HCT116 (cell line): ENCODE measurements at regions not wholly inside any gene's neighbourhood (a gene's known extent, or its start where the extent isn't known, plus 50 kb on each side); places are given as distances from the start of the nearest gene placed in this dataset.

ENCODE experiments used
- ATAC-seq: fragments of 200-7000 bp; cut with Tn5 transposase; 2 replicates; pipeline ENCODE4 v1.9.1; 2020; ENCODE audit warnings: mild to moderate bottlenecking, moderate library complexity
- BruUV-seq: library from RNA; stranded (reverse); fragments of 400-500 nt; replicated peaks from 2 replicates; lab custom pipeline; 2021; lab: Mats Ljungman, UMichigan
- CTCF ChIA-PET: fragments of 300-600 bp; sonication (Branson Sonifier 250); formaldehyde crosslinking; loops from one replicate; lab custom pipeline; 2021; ENCODE audit warnings: antibody characterized with exemption; lab: Charles Lee
- POLR2A ChIA-PET: fragments of 300-600, 350-600 bp; sonication (Branson Sonifier 250); formaldehyde crosslinking; loops from one replicate; lab custom pipeline; 2021; ENCODE audit warnings: antibody characterized with exemption; lab: Charles Lee
- RAD21 ChIA-PET, 2 experiments: fragments of 300-600 bp; sonication (Branson Sonifier 250); formaldehyde crosslinking; loops; one replicate each; lab custom pipeline; 2023; ENCODE audit warnings: low total read pairs in 2 of 2; ENCODE audit not compliant: uncharacterized antibody in 2 of 2, unreplicated experiment in 2 of 2, low non-redundant PET in 1 of 2; lab: Charles Lee
- DNase-seq: peaks from one replicate; pipeline ENCODE4 v3.0.0-alpha.2; 2010; ENCODE audit warnings: low read depth, low spot score
- H2AFZ ChIP-seq: fragments of 200-600 bp; shearing (Covaris generic), sonication (generic); 2 replicates; pipeline ENCODE4 v1.6.1; 2017; ENCODE audit warnings: low read depth, mixed run types, mixed read lengths, antibody characterized with exemption, low read length; ENCODE audit not compliant: poor library complexity, severe bottlenecking
- H3K27ac ChIP-seq: 2 replicates; pipeline ENCODE4 v1.5.1; 2012; ENCODE audit warnings: low read depth, low read length
- H3K27me3 ChIP-seq: fragments of 200-600 bp; sonication (generic); 2 replicates; pipeline ENCODE4 v1.6.1; 2016; ENCODE audit warnings: mixed run types, low read length, mixed read lengths; ENCODE audit not compliant: insufficient read depth
- H3K36me3 ChIP-seq, 2 experiments: fragments of 200-500 bp in 1 of 2; fragments of 200-600 bp in 1 of 2; sonication (Bioruptor generic) in 1 of 2; sonication (generic) in 1 of 2; 2 replicates each; pipeline versions ENCODE4 v1.5.1 to v1.6.1; 2014 to 2016; ENCODE audit warnings: low read length in 2 of 2, inconsistent platforms in 1 of 2, mixed read lengths in 1 of 2, mixed run types in 1 of 2; ENCODE audit not compliant: insufficient read depth in 2 of 2, control insufficient read depth in 1 of 2
- H3K4me1 ChIP-seq, 2 experiments: fragments of 200-600 bp in 1 of 2; sonication (generic) in 1 of 2; 2 replicates each; pipeline versions ENCODE4 v1.5.1 to v1.6.1; 2012 to 2017; ENCODE audit warnings: low read length in 2 of 2, inconsistent platforms in 1 of 2, mild to moderate bottlenecking in 1 of 2, mixed read lengths in 1 of 2, mixed run types in 1 of 2, moderate library complexity in 1 of 2; ENCODE audit not compliant: insufficient read depth in 2 of 2, control insufficient read depth in 1 of 2
- H3K4me2 ChIP-seq: fragments of 200-600 bp; sonication (generic); 2 replicates; pipeline ENCODE4 v1.6.1; 2017; ENCODE audit warnings: mixed run types, low read length, mixed read lengths
- H3K4me3 ChIP-seq, 2 experiments: fragments of 200-600 bp in 1 of 2; sonication (generic) in 1 of 2; replicated peaks in 1 of 2; 2 replicates each; pipeline ENCODE4 v1.5.1; 2011 to 2016; ENCODE audit warnings: low read length in 2 of 2, control low read depth in 1 of 2, low read depth in 1 of 2, mild to moderate bottlenecking in 1 of 2, mixed read lengths in 1 of 2, mixed run types in 1 of 2
- H3K79me2 ChIP-seq: fragments of 200-600 bp; sonication (generic); 2 replicates; pipeline ENCODE4 v1.6.1; 2017; ENCODE audit warnings: mild to moderate bottlenecking, mixed run types, low read length, moderate library complexity, mixed read lengths; ENCODE audit not compliant: insufficient read depth
- H3K9ac ChIP-seq: fragments of 200-600 bp; sonication (generic); 2 replicates; pipeline ENCODE4 v1.6.1; 2016; ENCODE audit warnings: low read length, mixed read lengths
- H3K9me2 ChIP-seq: fragments of 200-600 bp; sonication (generic), shearing (Covaris generic); 2 replicates; pipeline ENCODE4 v1.6.1; 2017; ENCODE audit warnings: mixed run types, mild to moderate bottlenecking, moderate library complexity; ENCODE audit not compliant: insufficient read depth
- H3K9me3 ChIP-seq, 2 experiments: fragments of 200-500 bp in 1 of 2; fragments of 200-600 bp in 1 of 2; sonication (Bioruptor generic) in 1 of 2; sonication (generic) in 1 of 2; 2 replicates each; pipeline ENCODE4 v1.6.1; 2014 to 2017; ENCODE audit warnings: low read length in 2 of 2, mixed read lengths in 2 of 2, inconsistent platforms in 1 of 2, low read depth in 1 of 2, mild to moderate bottlenecking in 1 of 2, mixed run types in 1 of 2, moderate library complexity in 1 of 2; ENCODE audit not compliant: control insufficient read depth in 1 of 2, insufficient read depth in 1 of 2
- H4K20me1 ChIP-seq: fragments of 200-600 bp; sonication (generic), shearing (Covaris generic); 2 replicates; pipeline ENCODE4 v1.6.1; 2017; ENCODE audit warnings: mixed run types, mild to moderate bottlenecking, moderate library complexity; ENCODE audit not compliant: insufficient read depth
- CBX3 ChIP-seq: IDR thresholded peaks from 2 replicates; pipeline ENCODE4 v1.6.1; 2012; ENCODE audit warnings: low read depth
- EZH2 ChIP-seq: fragments of 200-600 bp; sonication (generic); IDR thresholded peaks from 2 replicates; pipeline ENCODE4 v1.6.1; 2017; ENCODE audit warnings: antibody characterized with exemption, mixed run types
- EZH2phosphoT487 ChIP-seq: fragments of 200-600 bp; IDR thresholded peaks from 2 replicates; pipeline ENCODE4 v1.6.1; 2018; ENCODE audit warnings: antibody characterized with exemption, borderline replicate concordance
- FOSL1 ChIP-seq: IDR thresholded peaks from 2 replicates; pipeline ENCODE4 v1.6.1; 2012; ENCODE audit warnings: low read depth
- POLR2A ChIP-seq: IDR thresholded peaks from 2 replicates; pipeline ENCODE4 v1.7.0; 2011; ENCODE audit warnings: borderline replicate concordance; ENCODE audit not compliant: insufficient read depth, insufficient read length; ENCODE audit errors: extremely low read depth
- RAD21 ChIP-seq: IDR thresholded peaks from 2 replicates; pipeline ENCODE4 v1.6.1; 2012; ENCODE audit warnings: low read depth, mild to moderate bottlenecking
- REST ChIP-seq: IDR thresholded peaks from 2 replicates; pipeline ENCODE4 v1.6.1; 2012; ENCODE audit warnings: low read depth
- SIN3A ChIP-seq: IDR thresholded peaks from 2 replicates; pipeline ENCODE4 v1.6.1; 2012; ENCODE audit warnings: low read depth
- SRF ChIP-seq: IDR thresholded peaks from 2 replicates; pipeline ENCODE4 v1.6.1; 2012; ENCODE audit warnings: low read depth
- TCF7L2 ChIP-seq: IDR thresholded peaks from 2 replicates; pipeline ENCODE4 v1.7.0; 2011; ENCODE audit warnings: borderline replicate concordance, inconsistent platforms; ENCODE audit not compliant: insufficient read depth, insufficient read length; ENCODE audit errors: extremely low read depth
- ZFX ChIP-seq: fragments of 450-650 bp; IDR thresholded peaks from 2 replicates; pipeline ENCODE4 v1.6.1; 2017
- ZNF274 ChIP-seq: fragments of 200-500 bp; sonication (Bioruptor generic); IDR thresholded peaks from 2 replicates; pipeline ENCODE4 v1.6.1; 2014; ENCODE audit warnings: mild to moderate bottlenecking, low read depth, low read length, inconsistent platforms
- intact Hi-C: fragments of 100-400 bp; cut with micrococcal nuclease; formaldehyde crosslinking; loops from 2 replicates; pipeline ENCODE4 v1.10.0; 2022
- TF ChIP-seq, protein P1 (sequence below): IDR thresholded peaks from 2 replicates; pipeline ENCODE4 v1.6.1; 2012
- TF ChIP-seq, protein P2 (sequence below), 3 experiments: fragments of 200-600 bp in 1 of 3; sonication (generic) in 1 of 3; IDR thresholded peaks in 2 of 3; conservative IDR thresholded peaks in 1 of 3; 2 replicates each; pipeline ENCODE4 v1.5.1; 2012 to 2017; ENCODE audit warnings: low read depth in 2 of 3, low read length in 2 of 3, antibody characterized with exemption in 1 of 3, borderline replicate concordance in 1 of 3, control low read depth in 1 of 3, mild to moderate bottlenecking in 1 of 3, mixed read lengths in 1 of 3, mixed run types in 1 of 3, moderate library complexity in 1 of 3; ENCODE audit not compliant: insufficient read depth in 1 of 3

- H3K36me3 ChIP-seq, result no peaks in the 10 kb centered on the region
- CTCF ChIA-PET, result no interaction called here
- no peak overlapping the region for H2AFZ ChIP-seq
- no peaks in the 10 kb centered on the region for H4K20me1 ChIP-seq
- ATAC-seq, result no peak
- H3K4me2 ChIP-seq, result no peak overlapping the region
- intact Hi-C loops, result no loop called here
- H3K27me3 ChIP-seq, result no peaks in the 10 kb centered on the region
- H3K9me2 ChIP-seq, result no peaks in the 10 kb centered on the region
- no peak overlapping the region for H3K9ac ChIP-seq
- no peak overlapping the region for H3K27ac ChIP-seq
- TF ChIP-seq SRF, result no peak
- TF ChIP-seq, protein P1, sequence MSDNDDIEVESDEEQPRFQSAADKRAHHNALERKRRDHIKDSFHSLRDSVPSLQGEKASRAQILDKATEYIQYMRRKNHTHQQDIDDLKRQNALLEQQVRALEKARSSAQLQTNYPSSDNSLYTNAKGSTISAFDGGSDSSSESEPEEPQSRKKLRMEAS, result no peak
- no peak for TF ChIP-seq EZH2
- TF ChIP-seq EZH2phosphoT487, result no peak
- no peak for TF ChIP-seq POLR2A
- no peak for TF ChIP-seq REST
- no peak for TF ChIP-seq ZNF274
- TF ChIP-seq, protein P2, sequence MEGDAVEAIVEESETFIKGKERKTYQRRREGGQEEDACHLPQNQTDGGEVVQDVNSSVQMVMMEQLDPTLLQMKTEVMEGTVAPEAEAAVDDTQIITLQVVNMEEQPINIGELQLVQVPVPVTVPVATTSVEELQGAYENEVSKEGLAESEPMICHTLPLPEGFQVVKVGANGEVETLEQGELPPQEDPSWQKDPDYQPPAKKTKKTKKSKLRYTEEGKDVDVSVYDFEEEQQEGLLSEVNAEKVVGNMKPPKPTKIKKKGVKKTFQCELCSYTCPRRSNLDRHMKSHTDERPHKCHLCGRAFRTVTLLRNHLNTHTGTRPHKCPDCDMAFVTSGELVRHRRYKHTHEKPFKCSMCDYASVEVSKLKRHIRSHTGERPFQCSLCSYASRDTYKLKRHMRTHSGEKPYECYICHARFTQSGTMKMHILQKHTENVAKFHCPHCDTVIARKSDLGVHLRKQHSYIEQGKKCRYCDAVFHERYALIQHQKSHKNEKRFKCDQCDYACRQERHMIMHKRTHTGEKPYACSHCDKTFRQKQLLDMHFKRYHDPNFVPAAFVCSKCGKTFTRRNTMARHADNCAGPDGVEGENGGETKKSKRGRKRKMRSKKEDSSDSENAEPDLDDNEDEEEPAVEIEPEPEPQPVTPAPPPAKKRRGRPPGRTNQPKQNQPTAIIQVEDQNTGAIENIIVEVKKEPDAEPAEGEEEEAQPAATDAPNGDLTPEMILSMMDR (IDR thresholded peaks at IDR 0.05 in 2 of 3, conservative IDR thresholded peaks at IDR 0.05 in 1 of 3; ENCODE audit: borderline replicate concordance in 1 of 3, insufficient read depth in 1 of 3, low read depth in 2 of 3, low read length in 2 of 3), result no peak
- TF ChIP-seq CBX3, result no peak
- no peak for TF ChIP-seq RAD21
- TF ChIP-seq FOSL1, result no peak
- TF ChIP-seq TCF7L2, result no peak
- no peak for TF ChIP-seq ZFX
- no peak for TF ChIP-seq SIN3A
- TF ChIP-seq, all 23 proteins: peak for 0
- BruUV-seq, result no TSS peak
- no peak for DNase-seq
- no peaks in the 10 kb centered on the region for H3K4me1 ChIP-seq
- H3K79me2 ChIP-seq, result no peaks in the 10 kb centered on the region
- RAD21 ChIA-PET, result no interaction called here
- POLR2A ChIA-PET, result no interaction called here
- no peak overlapping the region for H3K4me3 ChIP-seq
- H3K9me3 ChIP-seq, result no peaks in the 10 kb centered on the region; a peak in 1 of 4 replicates
These were observed 229.9 kb upstream of the BOD1L1 start for GRCh38 chr4:13857397-13857796.
